ENCODE measurements at regions not wholly inside any gene's neighbourhood (a gene's known extent, or its start where the extent isn't known, plus 50 kb on each side); places are given as distances from the start of the nearest gene placed in this dataset.

DNA sequence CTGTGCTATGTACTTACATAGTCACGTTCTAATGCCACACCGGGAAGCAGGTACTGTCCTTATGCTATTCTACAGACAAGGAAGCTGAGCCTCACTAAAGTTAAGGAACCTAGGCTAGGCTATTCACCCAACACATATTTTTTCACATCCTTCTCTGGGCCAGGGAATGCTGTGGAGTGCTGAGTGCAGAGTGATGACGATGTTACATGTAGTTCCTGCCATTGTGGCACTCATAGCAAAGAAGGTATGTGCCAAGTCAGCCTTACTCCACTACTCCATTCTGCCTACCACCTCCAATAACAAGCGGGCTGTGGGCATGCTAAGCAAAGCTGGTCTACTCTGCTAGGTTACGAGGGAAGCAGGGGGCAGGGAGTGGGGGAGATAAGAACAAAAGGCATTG is 69.8 kb upstream of the SLC25A26 start:
- TF ChIP-seq EZH2 (IDR thresholded peaks at IDR 0.05; ENCODE audit: insufficient read depth, poor library complexity, severe bottlenecking) (no peak), EZH2phosphoT487 (IDR thresholded peaks at IDR 0.05; ENCODE audit: insufficient read depth, low read depth) (no peak)

Data from GM23248 (cell line).